ENCODE measurements at regions not wholly inside any gene's neighbourhood (a gene's known extent, or its start where the extent isn't known, plus 50 kb on each side); places are given as distances from the start of the nearest gene placed in this dataset.

DNA sequence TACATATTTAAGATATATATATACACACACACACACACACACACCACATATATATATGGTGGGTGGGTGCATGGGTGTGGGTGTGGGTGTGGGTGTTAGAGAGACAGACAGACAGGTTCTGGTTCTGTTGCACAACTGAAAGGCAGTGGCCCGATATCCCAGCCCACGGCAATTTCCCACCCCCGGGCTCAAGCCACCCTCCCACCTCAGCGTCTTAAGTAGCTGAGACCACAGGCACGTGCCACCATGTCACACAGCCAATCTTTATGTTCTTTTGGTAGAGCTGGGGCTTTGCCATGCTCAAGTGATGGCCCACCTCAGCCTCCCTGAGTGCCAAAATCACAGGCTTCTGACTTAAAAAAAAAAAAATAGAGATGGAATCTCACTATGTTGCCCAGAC is 417.8 kb upstream of the FOXG1 start:
- intact Hi-C loops (cut with DNase I): no loop called here
- H3K27ac ChIP-seq: no peak overlapping the region
- ATAC-seq (no peak), DNase-seq (no peak)
- no peaks in the 10 kb centered on the region for H3K9me3 ChIP-seq
- no peaks in the 10 kb centered on the region for H3K36me3 ChIP-seq
- TF ChIP-seq CTCF (IDR thresholded peaks at IDR 0.05): no peak
- no peaks in the 10 kb centered on the region for H3K4me1 ChIP-seq
- no peaks in the 10 kb centered on the region for H3K27me3 ChIP-seq (ENCODE audit: low read depth)
- no peak overlapping the region for H3K4me3 ChIP-seq

GRCh38 chr14:28356819-28357218 is 409.8 kb upstream of the FOXG1 start:
- intact Hi-C loops (cut with DNase I): no loop called here
- Histone ChIP-seq H3K27me3 (ENCODE audit: low read depth) (no peaks in the 10 kb centered on the region), H3K36me3 (no peaks in the 10 kb centered on the region), H3K9me3 (peaks cover 4% of the 10 kb centered on the region), H3K27ac (no peak overlapping the region), H3K4me3 (no peak overlapping the region), H3K4me1 (no peaks in the 10 kb centered on the region)
- TF ChIP-seq CTCF (IDR thresholded peaks at IDR 0.05): no peak
- no peak for ATAC-seq
- no peak for DNase-seq

DNA sequence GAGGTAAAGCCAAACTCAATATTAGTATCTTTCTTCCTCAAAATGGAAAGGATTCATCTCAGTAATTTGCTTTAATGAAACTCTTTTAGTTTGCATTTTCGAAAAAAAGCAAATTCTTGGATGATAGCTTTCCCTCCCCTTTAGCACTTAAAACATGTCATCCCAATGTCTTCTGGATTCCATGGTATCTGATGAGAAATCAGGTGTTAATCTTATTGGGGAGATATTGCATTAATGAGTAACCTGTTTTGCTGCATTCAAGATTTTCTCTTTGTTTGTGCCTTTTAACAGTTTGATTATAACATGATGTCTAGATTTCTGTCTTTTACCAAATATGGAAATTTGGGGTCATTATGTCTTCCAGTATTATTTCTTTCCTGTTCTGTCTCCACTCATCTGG is 405.1 kb upstream of the FOXG1 start:
- H3K9me3 ChIP-seq: peaks cover 9% of the 10 kb centered on the region
- no peak overlapping the region for H3K4me3 ChIP-seq
- H3K4me1 ChIP-seq: no peaks in the 10 kb centered on the region
- H3K36me3 ChIP-seq: no peaks in the 10 kb centered on the region
- DNase-seq (no peak), ATAC-seq (no peak)
- no peak overlapping the region for H3K27ac ChIP-seq
- intact Hi-C loops (cut with DNase I): no loop called here
- TF ChIP-seq CTCF (IDR thresholded peaks at IDR 0.05): no peak
- no peaks in the 10 kb centered on the region for H3K27me3 ChIP-seq (ENCODE audit: low read depth)

- no peak for ATAC-seq
- no peak for TF ChIP-seq CTCF (IDR thresholded peaks at IDR 0.05)
- intact Hi-C loops (cut with DNase I): no loop called here
- H3K4me1 ChIP-seq: no peaks in the 10 kb centered on the region
- DNase-seq: no peak
- peaks cover 9% of the 10 kb centered on the region for H3K9me3 ChIP-seq
- no peaks in the 10 kb centered on the region for H3K27me3 ChIP-seq (ENCODE audit: low read depth)
- H3K36me3 ChIP-seq: no peaks in the 10 kb centered on the region
- H3K4me3 ChIP-seq: no peak overlapping the region
- no peak overlapping the region for H3K27ac ChIP-seq
Observed at GRCh38 chr14:28365510-28365909, 401.1 kb upstream of the FOXG1 start.

DNA sequence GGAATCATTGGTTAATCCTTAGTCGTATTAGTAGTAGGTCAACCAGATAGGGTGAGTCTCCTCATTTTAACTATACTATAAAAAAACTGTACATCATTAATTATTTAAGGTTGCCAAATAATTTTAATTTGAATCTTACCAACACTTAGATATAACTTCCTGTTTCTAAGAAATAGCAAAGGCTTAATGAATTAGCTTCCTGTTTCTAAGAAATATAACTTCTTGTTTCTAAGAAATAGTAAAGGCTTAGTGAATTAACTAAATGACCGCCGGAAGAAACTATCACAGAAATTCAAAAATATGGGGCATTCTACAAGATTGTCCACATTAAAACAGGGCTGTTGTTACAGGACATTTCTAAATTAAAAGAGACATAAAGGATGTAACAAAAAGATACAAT is 392.9 kb upstream of the FOXG1 start:
- H3K4me3 ChIP-seq: no peak overlapping the region
- no peaks in the 10 kb centered on the region for H3K9me3 ChIP-seq
- H3K36me3 ChIP-seq: no peaks in the 10 kb centered on the region
- TF ChIP-seq CTCF (IDR thresholded peaks at IDR 0.05): no peak
- no peaks in the 10 kb centered on the region for H3K4me1 ChIP-seq
- DNase-seq (no peak), ATAC-seq (no peak)
- H3K27ac ChIP-seq: no peak overlapping the region
- intact Hi-C loops (cut with DNase I): no loop called here
- H3K27me3 ChIP-seq (ENCODE audit: low read depth): no peaks in the 10 kb centered on the region

- Histone ChIP-seq H3K36me3 (no peaks in the 10 kb centered on the region), H3K4me1 (no peaks in the 10 kb centered on the region), H3K4me3 (no peak overlapping the region), H3K9me3 (no peaks in the 10 kb centered on the region), H3K27ac (no peak overlapping the region), H3K27me3 (ENCODE audit: low read depth) (no peaks in the 10 kb centered on the region)
- no peak for DNase-seq
- peak; percentile 20 for TF ChIP-seq CTCF (IDR thresholded peaks at IDR 0.05)
- intact Hi-C loops (cut with DNase I): no loop called here
- peak in 1 of 2 donors; percentile 38 for ATAC-seq
Observed at GRCh38 chr14:28375295-28375694, 391.3 kb upstream of the FOXG1 start.
